SK-N-SH (cell line): ENCODE measurements at regions not wholly inside any gene's neighbourhood (a gene's known extent, or its start where the extent isn't known, plus 50 kb on each side); places are given as distances from the start of the nearest gene placed in this dataset.
"Not testable (repeated sequence)": the region's sequence is repeated elsewhere in the genome, so short reads cannot be mapped to it uniquely, and the experiment has no call there.

Source experiments
- CTCF ChIA-PET: fragments of 300-600, 350-600 bp; formaldehyde crosslinking; extraction: SDS; loops from one replicate; lab custom pipeline; 2021; lab: Yijun Ruan, JAX
- POLR2A ChIA-PET: fragments of 350-600 bp; sonication (Branson Sonifier 250); formaldehyde crosslinking; extraction: SDS; loops from one replicate; lab custom pipeline; 2020; ENCODE audit warnings: antibody characterized with exemption, inconsistent platforms; lab: Yijun Ruan, JAX
- DNase-seq: peaks from one replicate; pipeline ENCODE4 v3.0.0; 2012
- H2AFZ ChIP-seq: fragments of 200-600 bp; sonication (generic); 2 replicates; pipeline ENCODE4 v1.8.1; 2016; ENCODE audit warnings: antibody characterized with exemption, mild to moderate bottlenecking, low read depth
- H3F3A ChIP-seq: fragments of 200-600 bp; sonication (generic); replicated peaks from 2 replicates; pipeline ENCODE3; 2016; ENCODE audit warnings: antibody characterized with exemption, mild to moderate bottlenecking; ENCODE audit not compliant: insufficient read depth
- H3K27ac ChIP-seq, 2 experiments: fragments of 200-500 bp in 1 of 2; fragments of 200-600 bp in 1 of 2; sonication (Bioruptor generic) in 1 of 2; sonication (generic), shearing (Covaris generic) in 1 of 2; 2 replicates each; pipeline versions ENCODE4 v1.5.1 to v1.6.1; 2014 to 2016; ENCODE audit warnings: low read depth in 2 of 2, inconsistent platforms in 1 of 2, low read length in 1 of 2, mild to moderate bottlenecking in 1 of 2, mixed read lengths in 1 of 2
- H3K27me3 ChIP-seq: fragments of 200-600 bp; sonication (generic), shearing (Covaris generic); 2 replicates; pipeline ENCODE4 v1.6.1; 2016; ENCODE audit warnings: mixed run types; ENCODE audit not compliant: insufficient read depth
- H3K36me3 ChIP-seq, 2 experiments: fragments of 200-500 bp in 1 of 2; fragments of 200-600 bp in 1 of 2; sonication (Bioruptor generic) in 1 of 2; sonication (generic) in 1 of 2; replicated peaks in 1 of 2; 2 replicates each; pipeline versions ENCODE3 to v1.5.1; 2014 to 2016; ENCODE audit warnings: low read length in 1 of 2, mild to moderate bottlenecking in 1 of 2; ENCODE audit not compliant: insufficient read depth in 2 of 2, control insufficient read depth in 1 of 2
- H3K4me1 ChIP-seq, 2 experiments: fragments of 200-500 bp in 1 of 2; fragments of 200-600 bp in 1 of 2; sonication (Bioruptor generic) in 1 of 2; sonication (generic), shearing (Covaris generic) in 1 of 2; 2 replicates each; pipeline versions ENCODE4 v1.5.1 to v1.6.1; 2014 to 2016; ENCODE audit warnings: low read depth in 1 of 2, low read length in 1 of 2, mixed run types in 1 of 2; ENCODE audit not compliant: insufficient read depth in 2 of 2, control insufficient read depth in 1 of 2
- H3K4me2 ChIP-seq: fragments of 200-600 bp; sonication (generic), shearing (Covaris generic); 2 replicates; pipeline ENCODE4 v1.6.1; 2017; ENCODE audit warnings: mixed run types
- H3K4me3 ChIP-seq, 2 experiments: fragments of 200-500 bp in 1 of 2; fragments of 200-600 bp in 1 of 2; sonication (Bioruptor generic) in 1 of 2; sonication (generic), shearing (Covaris generic) in 1 of 2; 2 replicates each; pipeline versions ENCODE4 v1.5.1 to v1.8.1; 2014 to 2016; ENCODE audit warnings: low read depth in 2 of 2, inconsistent platforms in 1 of 2, low read length in 1 of 2, mild to moderate bottlenecking in 1 of 2, mixed read lengths in 1 of 2, moderate library complexity in 1 of 2
- H3K79me2 ChIP-seq: fragments of 200-600 bp; sonication (generic); 2 replicates; pipeline ENCODE4 v1.8.1; 2017; ENCODE audit warnings: mild to moderate bottlenecking; ENCODE audit not compliant: insufficient read depth
- H3K9ac ChIP-seq: fragments of 200-600 bp; sonication (generic); 2 replicates; pipeline ENCODE4 v1.6.1; 2017; ENCODE audit warnings: mixed run types
- H3K9me2 ChIP-seq: fragments of 200-600 bp; sonication (generic); 2 replicates; pipeline ENCODE4 v1.6.1; 2017; ENCODE audit warnings: mixed run types
- H3K9me3 ChIP-seq: fragments of 200-600 bp; sonication (generic); 2 replicates; pipeline ENCODE4 v1.6.1; 2017; ENCODE audit warnings: mixed run types, mild to moderate bottlenecking, moderate library complexity
- H4K20me1 ChIP-seq: fragments of 200-600 bp; sonication (generic); 2 replicates; pipeline ENCODE4 v1.6.1; 2017; ENCODE audit warnings: mild to moderate bottlenecking, mixed run types; ENCODE audit not compliant: insufficient read depth
- ELF1 ChIP-seq: IDR thresholded peaks from 2 replicates; pipeline ENCODE4 v1.4.0; 2012
- EP300 ChIP-seq, 2 experiments: IDR thresholded peaks; 2 replicates each; pipeline versions ENCODE4 v1.4.0 to v1.6.1; 2012; ENCODE audit warnings: borderline replicate concordance in 1 of 2, low read depth in 1 of 2, low read length in 1 of 2
- FOXJ3 ChIP-seq: sonication (generic); formaldehyde crosslinking; IDR thresholded peaks from 2 replicates; pipeline ENCODE4 v1.5.1; 2020; ENCODE audit warnings: mild to moderate bottlenecking, missing genetic modification reagents
- GATA2 ChIP-seq: sonication (generic); formaldehyde crosslinking; IDR thresholded peaks from 2 replicates; pipeline ENCODE4 v1.5.0; 2020; ENCODE audit warnings: mild to moderate bottlenecking, missing genetic modification reagents
- NRF1 ChIP-seq: IDR thresholded peaks from 2 replicates; pipeline ENCODE4 v1.6.1; 2012; ENCODE audit warnings: low read depth, mild to moderate bottlenecking, low read length
- RXRA ChIP-seq: IDR thresholded peaks from 2 replicates; pipeline ENCODE4 v1.4.0; 2012; ENCODE audit warnings: low read depth, mild to moderate bottlenecking, borderline replicate concordance
- SMC3 ChIP-seq: IDR thresholded peaks from 2 replicates; pipeline ENCODE4 v1.6.1; 2012; ENCODE audit warnings: low read depth, low read length, improper control_type of control experiment
- YY1 ChIP-seq: IDR thresholded peaks from 2 replicates; pipeline ENCODE4 v1.4.0; 2012; ENCODE audit warnings: low read depth, mild to moderate bottlenecking
- WGBS: methylation state at CpG from one replicate; pipeline ENCODE4 v1.1.6; 2017; ENCODE audit warnings: low lambda C conversion rate; 5-methylcytosine and 5-hydroxymethylcytosine counted together
- TF ChIP-seq, protein P1 (sequence below): IDR thresholded peaks from 2 replicates; pipeline ENCODE4 v1.4.0; 2012; ENCODE audit warnings: low read depth, borderline replicate concordance

- H3K9me3 ChIP-seq, result no peaks in the 10 kb centered on the region
- H3K4me1 ChIP-seq, result no peaks in the 10 kb centered on the region
- 0% methylated on average over 3 of the region's 3 CpGs for WGBS
- no peak overlapping the region for H2AFZ ChIP-seq
- H3K4me2 ChIP-seq, result no peak overlapping the region
- no peak overlapping the region for H3K9ac ChIP-seq
- DNase-seq, result no peak
- H3K79me2 ChIP-seq, result no peaks in the 10 kb centered on the region
- ChIA-PET POLR2A (no interaction called here), CTCF (no interaction called here)
- no peak overlapping the region for H3K27ac ChIP-seq
- no peaks in the 10 kb centered on the region for H4K20me1 ChIP-seq
- no peaks in the 10 kb centered on the region for H3K9me2 ChIP-seq
- H3K4me3 ChIP-seq, result no peak overlapping the region
- H3K27me3 ChIP-seq, result no peaks in the 10 kb centered on the region
- no peaks in the 10 kb centered on the region for H3K36me3 ChIP-seq
- TF ChIP-seq YY1 (no peak), GATA2 (CRISPR knock-in tag) (no peak), EP300 (IDR thresholded peaks at IDR 0.05; ENCODE audit: borderline replicate concordance in 1 of 2, low read depth in 1 of 2, low read length in 1 of 2) (no peak), FOXJ3 (no peak), SMC3 (no peak), ELF1 (no peak), NRF1 (no peak), RXRA (no peak)
- H3F3A ChIP-seq, result no peaks in the 10 kb centered on the region
Measured at GRCh38 chr5:7272408-7272965, 123.5 kb upstream of the ADCY2 start.

DNA sequence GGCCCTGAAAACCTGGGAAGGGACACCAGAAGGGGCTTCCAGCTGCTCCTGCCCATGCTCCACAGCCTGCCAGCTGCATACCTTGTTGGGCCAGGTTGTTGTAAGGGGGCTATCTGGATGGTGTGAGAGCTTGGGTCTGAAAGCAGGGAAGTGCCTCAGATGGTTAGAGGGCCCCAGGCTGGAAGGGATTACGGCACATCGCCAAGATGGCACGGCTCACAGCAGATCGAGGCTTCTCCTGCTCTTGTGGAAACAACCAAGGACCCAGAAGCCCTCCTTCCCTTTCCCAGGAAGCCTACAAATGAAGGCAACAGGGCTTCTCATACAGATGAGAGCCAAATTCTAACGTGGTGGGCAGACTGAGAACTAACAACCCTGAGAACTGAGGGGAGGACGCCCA lies 121.7 kb upstream of the ADCY2 start:
- H3K27ac ChIP-seq, result no peak overlapping the region
- no peaks in the 10 kb centered on the region for H3K4me1 ChIP-seq
- POLR2A ChIA-PET, result no interaction called here
- 5% methylated on average over 6 of the region's 6 CpGs for WGBS
- H4K20me1 ChIP-seq, result no peaks in the 10 kb centered on the region
- CTCF ChIA-PET, result no interaction called here
- H3K27me3 ChIP-seq, result no peaks in the 10 kb centered on the region
- no peak overlapping the region for H3K4me2 ChIP-seq
- H3K9me3 ChIP-seq, result no peaks in the 10 kb centered on the region
- H3F3A ChIP-seq, result no peaks in the 10 kb centered on the region
- H3K79me2 ChIP-seq, result no peaks in the 10 kb centered on the region
- H2AFZ ChIP-seq, result no peak overlapping the region
- no peak overlapping the region for H3K9ac ChIP-seq
- no peak for DNase-seq
- TF ChIP-seq, protein P1, sequence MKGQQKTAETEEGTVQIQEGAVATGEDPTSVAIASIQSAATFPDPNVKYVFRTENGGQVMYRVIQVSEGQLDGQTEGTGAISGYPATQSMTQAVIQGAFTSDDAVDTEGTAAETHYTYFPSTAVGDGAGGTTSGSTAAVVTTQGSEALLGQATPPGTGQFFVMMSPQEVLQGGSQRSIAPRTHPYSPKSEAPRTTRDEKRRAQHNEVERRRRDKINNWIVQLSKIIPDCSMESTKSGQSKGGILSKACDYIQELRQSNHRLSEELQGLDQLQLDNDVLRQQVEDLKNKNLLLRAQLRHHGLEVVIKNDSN, result no peak
- no peaks in the 10 kb centered on the region for H3K36me3 ChIP-seq
- H3K9me2 ChIP-seq, result no peaks in the 10 kb centered on the region
- no peak overlapping the region for H3K4me3 ChIP-seq

DNA sequence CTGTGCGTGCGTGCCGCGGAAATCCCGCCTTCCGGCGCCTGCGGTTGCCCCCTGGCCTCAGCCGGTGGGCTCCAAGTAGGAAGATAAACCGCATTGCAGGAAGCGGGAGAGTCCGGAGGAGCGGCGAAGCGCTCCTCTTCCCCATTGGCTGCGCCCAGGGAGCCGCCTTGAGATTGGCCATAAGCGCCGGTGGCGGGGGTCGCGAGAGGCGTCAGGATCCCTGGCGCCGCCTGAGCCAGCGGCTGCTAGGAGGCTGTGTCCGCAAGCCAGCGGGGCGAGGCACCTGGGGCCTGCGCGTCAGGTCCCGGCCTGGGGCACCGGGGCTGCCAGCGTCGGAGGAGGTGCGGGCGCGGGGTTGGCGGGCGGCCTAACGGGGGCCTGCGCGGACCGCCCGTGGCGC lies 106.3 kb upstream of the ADCY2 start:
- H3K9me2 ChIP-seq, H3K4me1 ChIP-seq, H3K36me3 ChIP-seq, H4K20me1 ChIP-seq, DNase-seq, H3K27ac ChIP-seq, H3K4me3 ChIP-seq, CTCF ChIA-PET, H3K27me3 ChIP-seq, H3K79me2 ChIP-seq, POLR2A ChIA-PET, H3K4me2 ChIP-seq, H3K9me3 ChIP-seq, H3K9ac ChIP-seq, H2AFZ ChIP-seq, H3F3A ChIP-seq: not testable (repeated sequence)
- WGBS, result 56% methylated on average over 15 of the region's 46 CpGs

DNA sequence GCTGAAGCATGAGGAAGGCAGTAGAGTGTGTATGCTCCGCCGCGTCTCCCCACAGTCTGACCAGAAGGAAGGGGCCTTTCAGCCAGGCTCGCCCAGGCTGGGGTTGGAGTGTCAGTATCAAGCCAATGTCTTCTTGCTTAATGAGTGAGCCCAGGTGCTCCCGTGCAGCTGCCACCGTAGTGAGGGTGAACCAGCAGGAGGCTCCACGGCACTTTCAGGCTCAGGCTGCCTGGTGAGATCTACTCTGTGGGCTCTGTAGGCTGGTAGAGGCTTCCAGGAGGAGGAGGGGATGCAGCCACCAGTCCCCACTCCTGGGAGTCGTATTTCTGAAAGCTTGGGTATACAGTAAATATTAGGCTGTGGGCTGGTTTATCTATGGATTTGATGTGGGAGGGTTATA lies 98.1 kb upstream of the ADCY2 start:
- H3K4me3 ChIP-seq, H3K27ac ChIP-seq, H3K4me2 ChIP-seq, H3K27me3 ChIP-seq, POLR2A ChIA-PET, H3K9me2 ChIP-seq, H3K4me1 ChIP-seq, H3K9me3 ChIP-seq, CTCF ChIA-PET, DNase-seq, H2AFZ ChIP-seq, H3K79me2 ChIP-seq, H3K36me3 ChIP-seq, H3K9ac ChIP-seq, H3F3A ChIP-seq, H4K20me1 ChIP-seq: not testable (repeated sequence)
- WGBS, result 67% methylated on average over 4 of the region's 8 CpGs

GRCh38 chr5:7299731-7300130 lies 96.2 kb upstream of the ADCY2 start:
- H3K9ac ChIP-seq, H3F3A ChIP-seq, H2AFZ ChIP-seq, DNase-seq, H4K20me1 ChIP-seq, H3K4me2 ChIP-seq, H3K9me3 ChIP-seq, CTCF ChIA-PET, H3K36me3 ChIP-seq, H3K27me3 ChIP-seq, H3K4me3 ChIP-seq, POLR2A ChIA-PET, H3K9me2 ChIP-seq, H3K79me2 ChIP-seq, H3K4me1 ChIP-seq, H3K27ac ChIP-seq: not testable (repeated sequence)
- WGBS, result 24% methylated on average over 10 of the region's 10 CpGs
